GM21723 (cell line): ENCODE measurements at regions not wholly inside any gene's neighbourhood (a gene's known extent, or its start where the extent isn't known, plus 50 kb on each side); places are given as distances from the start of the nearest gene placed in this dataset.
"Not testable (repeated sequence)": the region's sequence is repeated elsewhere in the genome, so short reads cannot be mapped to it uniquely, and the experiment has no call there.

Experiments
- ATAC-seq: cut with Tn5 transposase; IDR thresholded peaks from one replicate; pipeline ENCODE4 v1.9.1; 2021; ENCODE audit warnings: mild to moderate bottlenecking, moderate library complexity; ENCODE audit not compliant: unreplicated experiment

DNA sequence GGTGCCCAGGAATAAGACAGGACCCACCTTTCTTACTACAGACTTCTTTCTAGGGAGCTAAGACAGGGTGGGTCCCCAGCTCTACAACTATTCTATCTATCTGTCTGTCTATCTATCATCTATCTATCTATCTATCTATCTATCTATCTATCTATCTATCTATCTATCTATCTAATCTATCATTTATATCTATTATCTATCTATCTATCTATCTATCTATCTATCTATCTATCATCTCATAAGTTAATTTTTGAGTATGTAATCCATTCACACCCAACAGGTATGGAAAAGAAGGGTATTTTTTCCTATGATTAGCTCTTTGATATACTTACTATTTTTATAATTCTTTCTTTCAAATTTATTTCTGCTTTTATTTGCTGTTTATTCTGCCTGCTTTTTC, 55.9 kb downstream of the BAMBI start:
- ATAC-seq, result no peak

DNA sequence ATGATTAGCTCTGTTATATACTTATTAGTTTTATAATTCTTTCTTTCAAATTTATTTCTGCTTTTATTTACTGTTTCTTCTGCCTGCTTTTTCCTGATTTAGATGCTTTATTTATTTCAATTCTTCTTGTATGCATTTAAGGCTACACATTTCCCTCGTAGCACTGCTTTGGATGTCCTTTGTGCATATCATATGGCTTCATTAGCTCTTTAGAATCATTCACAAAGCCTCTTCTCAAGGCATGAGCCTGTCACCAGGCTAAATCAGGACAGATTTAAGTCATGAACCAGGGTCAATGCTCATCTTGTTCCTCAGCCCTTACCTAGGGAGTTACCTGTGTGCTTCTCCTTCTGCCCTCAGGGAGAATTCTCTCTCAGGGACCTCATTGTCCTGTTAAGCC, 56.3 kb downstream of the BAMBI start:
- ATAC-seq, result no peak

DNA sequence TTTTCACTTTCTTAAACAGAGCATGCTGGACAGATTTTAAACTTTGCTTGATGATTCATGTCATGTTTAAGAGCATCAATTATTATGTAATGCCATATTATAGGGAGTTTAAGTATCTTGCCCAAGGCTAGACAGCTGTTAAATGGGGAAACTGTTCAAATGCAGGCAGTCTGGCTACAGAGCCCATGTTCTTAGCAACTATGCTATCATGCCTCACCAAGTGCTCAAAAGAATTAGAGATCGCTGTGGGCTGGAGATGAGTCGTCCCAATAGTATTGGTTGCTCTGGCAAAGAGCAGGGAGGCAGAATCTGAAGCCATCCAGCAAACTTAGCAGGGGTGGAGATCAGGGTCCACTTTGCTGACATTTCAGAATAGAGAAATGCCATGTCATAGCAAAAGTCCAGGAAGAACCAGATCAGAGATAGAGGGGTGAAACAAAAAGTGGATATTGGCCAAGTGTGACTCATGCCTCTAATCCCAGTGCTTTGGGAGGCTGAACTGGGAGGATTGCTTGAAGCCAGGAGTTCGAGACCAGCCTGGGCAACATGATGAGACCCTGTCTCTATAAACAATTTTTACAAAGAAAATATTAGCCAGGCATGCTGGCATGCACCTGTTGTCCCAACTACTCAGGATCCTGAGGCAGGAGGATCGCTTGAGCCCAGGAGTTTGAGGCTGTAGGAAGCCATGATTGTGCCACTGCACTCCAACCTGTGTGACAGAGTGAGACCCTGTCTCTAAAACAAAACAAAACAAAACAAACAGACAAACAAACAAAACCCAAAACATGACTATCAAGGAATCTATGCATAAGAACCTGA, 57.8 kb downstream of the BAMBI start:
- ATAC-seq, result no peak

- ATAC-seq, result no peak
Observed at GRCh38 chr10:28737096-28737495, 59.8 kb downstream of the BAMBI start.

DNA sequence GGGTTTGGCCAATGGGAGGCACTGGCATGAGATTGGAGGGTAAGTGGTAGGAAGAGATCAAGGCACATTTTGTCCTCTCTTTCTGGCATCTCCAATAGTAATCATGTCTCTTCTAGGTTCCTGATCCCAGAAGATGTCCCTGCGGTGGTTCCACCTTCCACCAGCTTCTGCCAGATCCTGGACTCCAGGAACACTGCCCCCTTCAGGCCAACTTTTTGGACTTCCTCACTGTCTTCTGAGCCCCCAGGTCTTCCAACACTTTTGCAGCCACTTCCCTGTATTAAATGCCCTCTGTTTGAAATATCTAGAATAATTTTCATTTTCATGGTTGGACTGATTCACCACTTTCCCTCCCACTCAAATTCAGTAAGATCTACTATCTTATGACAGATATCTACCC, 60.9 kb downstream of the BAMBI start:
- no peak for ATAC-seq

- ATAC-seq, result no peak
Observed at GRCh38 chr10:28743576-28743975, 66.3 kb downstream of the BAMBI start.

GRCh38 chr10:28744069-28744768, 66.9 kb downstream of the BAMBI start:
- no peak for ATAC-seq

DNA sequence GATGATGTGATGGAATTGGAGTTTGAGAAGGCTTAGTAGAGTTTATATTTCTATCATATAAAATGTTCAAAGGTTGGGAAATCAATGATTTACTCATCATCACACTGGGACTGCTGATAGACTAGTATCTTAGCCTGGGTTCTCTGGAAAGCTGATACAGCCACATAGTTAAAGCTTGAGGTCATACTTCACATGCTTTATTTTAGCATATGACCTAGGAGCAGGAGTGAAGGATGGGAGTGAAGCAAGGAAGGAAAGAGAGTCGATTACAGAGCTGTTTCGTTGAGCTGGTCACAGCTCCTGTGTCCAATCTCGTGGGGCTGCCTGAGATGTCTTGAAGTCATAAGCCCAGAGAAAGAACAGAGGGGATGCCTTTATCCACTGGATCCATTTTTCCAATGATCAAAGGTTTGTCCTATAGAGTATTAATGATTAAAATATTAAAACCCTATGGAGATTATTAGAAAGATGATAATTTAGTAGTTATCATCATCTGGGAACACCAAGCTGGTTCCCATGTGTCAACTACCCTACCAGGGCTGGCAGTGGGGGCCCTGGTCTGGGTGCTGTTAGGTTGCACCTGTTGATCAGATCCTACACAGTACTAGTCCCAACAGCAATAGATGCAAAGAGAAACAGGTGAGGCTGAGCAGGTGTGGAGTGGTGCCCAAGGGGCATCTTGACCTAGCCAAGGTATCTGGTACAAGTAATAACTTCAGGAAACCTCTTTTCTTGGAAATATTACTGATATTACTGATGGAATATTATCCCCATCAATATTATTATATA, 77.8 kb downstream of the BAMBI start:
- no peak for ATAC-seq

GRCh38 chr10:28761084-28761846, 83.9 kb downstream of the BAMBI start:
- ATAC-seq, result no peak

GRCh38 chr10:28763471-28764170, 86.3 kb downstream of the BAMBI start:
- no peak for ATAC-seq

- ATAC-seq, result no peak
Observed at GRCh38 chr10:28765641-28766040, 88.3 kb downstream of the BAMBI start.

- no peak for ATAC-seq
Observed at GRCh38 chr10:28768227-28768626, 90.9 kb downstream of the BAMBI start.

DNA sequence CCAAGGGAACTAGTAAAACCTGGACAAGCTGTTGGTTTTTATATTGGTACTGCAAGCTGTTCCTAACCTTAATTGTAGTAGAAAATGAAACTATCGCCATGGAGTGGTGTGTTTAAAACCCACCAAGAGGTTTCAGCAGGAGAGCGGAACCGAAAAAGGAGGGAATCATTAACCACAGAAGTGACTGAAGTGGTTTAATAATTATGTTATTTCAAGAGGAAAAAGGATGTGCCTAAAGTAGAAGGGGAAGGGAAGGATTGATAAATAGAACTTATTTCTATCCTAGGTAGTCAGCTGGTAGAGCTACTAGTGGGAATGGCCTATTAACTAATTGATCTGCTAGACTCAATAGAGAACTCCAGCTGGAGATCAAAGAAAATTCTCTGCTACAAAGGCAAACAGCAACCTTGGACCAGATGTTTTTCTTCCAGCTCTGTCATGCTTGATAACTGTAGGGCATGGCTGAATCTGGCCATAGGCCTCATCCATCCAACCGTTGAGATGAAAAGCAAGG, 91.8 kb downstream of the BAMBI start:
- no peak for ATAC-seq

- ATAC-seq, result not testable (repeated sequence)
Observed at GRCh38 chr10:28771580-28772090, 94.3 kb downstream of the BAMBI start.

- ATAC-seq, result no peak
Observed at GRCh38 chr10:28774051-28774995, 97.0 kb downstream of the BAMBI start.

DNA sequence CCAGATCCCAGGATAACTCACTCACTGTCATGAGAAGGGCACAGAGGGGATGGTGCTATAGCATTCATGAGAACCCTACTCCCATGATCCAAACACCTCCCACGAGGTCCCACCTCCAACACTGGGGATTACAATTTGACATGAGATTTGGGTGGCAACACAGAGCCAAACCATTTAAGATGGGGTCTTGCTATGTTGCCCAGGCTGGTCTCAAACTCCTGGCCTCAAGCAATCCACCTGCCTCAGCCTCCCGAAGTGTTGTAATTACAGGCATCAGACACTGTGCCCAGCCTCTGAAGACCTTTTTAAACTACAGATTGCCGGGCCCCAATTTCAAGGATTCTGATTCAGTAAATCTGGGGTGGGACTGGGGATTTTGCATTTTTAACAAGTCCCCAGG, 98.5 kb downstream of the BAMBI start:
- ATAC-seq, result no peak

GRCh38 chr10:28776519-28776918, 99.2 kb downstream of the BAMBI start:
- no peak for ATAC-seq

GRCh38 chr10:28777911-28778310, 100.6 kb downstream of the BAMBI start:
- no peak for ATAC-seq

DNA sequence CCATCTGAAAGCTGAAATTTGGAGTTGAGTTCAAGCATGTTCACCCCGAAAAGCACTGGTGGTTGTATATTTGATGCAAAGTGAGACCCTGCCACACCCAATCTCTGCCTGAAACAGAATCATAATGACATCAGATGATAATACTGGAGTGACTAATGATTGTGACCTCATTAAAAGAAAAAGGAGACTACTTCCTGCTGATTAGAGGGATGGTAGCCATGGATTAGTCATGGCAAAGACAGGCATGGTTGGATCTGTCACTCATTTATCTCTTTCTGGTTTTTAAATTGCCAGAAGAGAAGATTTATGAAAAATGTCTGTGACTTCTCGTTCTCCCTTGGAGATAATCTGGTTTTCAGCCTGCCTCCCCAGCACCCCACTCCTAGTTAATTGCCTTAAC, 101.2 kb downstream of the BAMBI start:
- ATAC-seq, result no peak
